Cerebellar cortex (tissue), 1 donor: ENCODE measurements at regions not wholly inside any gene's neighbourhood (a gene's known extent, or its start where the extent isn't known, plus 50 kb on each side); places are given as distances from the start of the nearest gene placed in this dataset.
A peak's percentile ranks its signal among the peaks of the same experiment; 100 is the strongest.

Source experiments
- DNase-seq: peaks from one replicate; pipeline ENCODE4 v3.0.0-alpha.2; 2015; ENCODE audit warnings: low spot score

DNA sequence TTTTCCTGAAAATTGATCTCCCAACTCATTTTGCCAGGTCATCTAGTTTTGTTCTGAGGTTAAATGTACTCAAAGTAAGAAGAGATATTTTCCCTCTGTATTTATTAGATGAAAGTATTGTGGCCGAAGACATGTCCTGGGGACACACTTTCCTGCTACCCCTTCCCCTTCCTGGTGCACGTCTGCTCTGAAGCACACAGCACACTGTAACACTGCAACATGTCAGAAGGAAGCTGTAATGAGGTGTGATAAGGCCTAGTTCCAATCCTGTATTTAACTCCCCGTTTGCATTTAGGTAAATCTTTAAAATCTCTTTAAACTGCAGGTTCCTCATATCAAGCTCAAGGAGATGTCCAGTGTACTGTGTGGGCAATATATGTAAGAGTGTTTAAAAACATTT lies 99.4 kb downstream of the HDGFL1 start:
- no peak for DNase-seq

DNA sequence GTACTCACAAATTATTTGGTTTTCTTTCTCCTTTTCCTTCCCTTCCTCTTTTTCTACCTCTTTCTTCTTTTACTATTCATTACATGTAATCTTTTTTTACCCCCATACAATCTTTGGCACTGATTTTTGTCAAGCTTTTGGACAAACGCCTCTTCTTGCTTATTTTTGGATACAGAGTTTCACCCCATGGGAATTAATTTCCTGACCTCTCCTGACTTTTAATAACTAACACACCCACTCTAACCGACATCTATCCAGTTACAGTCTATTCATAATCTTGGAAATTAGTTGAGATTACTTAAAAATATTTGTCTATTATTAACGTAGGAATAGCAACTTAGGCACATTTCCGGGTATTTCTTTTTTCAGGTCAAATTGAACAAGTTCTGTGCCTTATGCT lies 101.2 kb downstream of the HDGFL1 start:
- DNase-seq = no peak

DNA sequence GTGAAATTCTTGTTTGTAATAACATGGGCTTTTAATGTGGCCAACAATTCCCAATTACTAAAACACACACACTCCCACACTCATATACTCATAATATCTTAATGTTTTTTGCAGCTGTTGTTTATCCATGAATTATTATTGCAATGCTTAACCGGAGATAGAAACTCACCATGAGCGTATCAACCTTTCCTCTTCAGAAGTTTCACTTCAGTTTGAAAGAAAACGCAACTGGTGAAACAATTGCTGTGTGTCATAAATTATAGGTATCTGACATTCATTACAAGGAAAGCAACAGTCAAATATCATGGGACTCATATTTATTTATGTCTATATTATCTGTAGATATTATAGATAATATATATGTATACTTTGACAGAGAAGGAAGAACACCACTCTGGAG lies 104.1 kb downstream of the HDGFL1 start:
- DNase-seq = no peak

DNA sequence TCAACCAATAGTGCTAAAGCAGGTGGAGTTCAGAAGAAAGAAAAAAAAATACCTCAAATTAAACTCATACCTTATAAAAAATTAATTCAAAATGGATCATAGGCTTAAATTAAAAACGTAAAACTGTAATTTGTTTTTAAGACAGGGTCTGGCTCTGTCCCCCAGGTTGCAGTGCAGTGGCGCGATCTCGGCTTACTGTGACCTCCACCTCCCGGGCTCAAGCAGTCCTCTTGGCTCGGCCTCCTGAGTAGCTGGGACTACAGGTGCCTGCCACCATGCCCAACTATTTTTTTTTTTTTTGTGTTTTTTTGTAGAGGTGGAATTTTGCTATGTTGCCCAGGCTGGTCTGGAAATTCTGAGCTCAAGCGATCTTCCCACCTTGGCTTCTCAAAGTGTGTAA lies 111.6 kb downstream of the HDGFL1 start:
- DNase-seq = no peak

DNA sequence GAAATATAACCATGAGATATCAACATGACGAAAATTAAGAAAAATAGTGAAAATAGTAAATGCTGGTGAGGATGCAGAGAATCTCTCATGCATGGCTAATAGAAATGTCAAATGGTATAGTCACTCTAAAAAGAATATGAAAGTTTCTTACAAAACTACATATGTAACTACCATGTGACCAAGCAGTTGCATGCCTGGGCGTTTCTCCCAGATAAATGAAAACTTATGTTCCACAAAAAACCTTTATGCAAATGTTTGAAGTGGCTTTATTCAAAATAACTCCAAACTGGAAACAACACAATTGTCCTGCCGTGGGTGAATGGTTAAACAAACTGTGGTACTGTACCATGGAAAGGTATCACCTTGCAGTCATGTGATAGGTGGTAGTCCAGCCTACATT lies 112.4 kb downstream of the HDGFL1 start:
- no peak for DNase-seq

DNA sequence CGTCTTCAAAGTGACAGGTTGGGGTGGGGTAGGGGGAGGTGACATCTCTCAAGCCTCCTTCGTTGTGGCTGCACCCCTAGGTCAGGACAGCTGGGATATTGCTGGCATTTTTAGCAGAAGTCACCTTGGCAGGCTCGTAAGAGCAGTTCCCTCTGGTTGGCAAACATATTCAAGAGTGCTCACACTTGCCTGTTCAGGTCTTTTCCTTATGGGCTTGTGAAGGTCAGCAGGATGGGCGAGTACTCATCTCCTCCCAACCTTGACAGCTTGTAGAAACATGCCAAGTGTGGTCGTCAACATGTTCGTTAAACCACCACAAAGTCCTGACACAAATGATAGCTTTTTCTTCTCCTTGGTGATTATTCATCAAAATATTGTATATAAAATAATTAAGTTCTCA lies 113.6 kb downstream of the HDGFL1 start:
- no peak for DNase-seq

DNA sequence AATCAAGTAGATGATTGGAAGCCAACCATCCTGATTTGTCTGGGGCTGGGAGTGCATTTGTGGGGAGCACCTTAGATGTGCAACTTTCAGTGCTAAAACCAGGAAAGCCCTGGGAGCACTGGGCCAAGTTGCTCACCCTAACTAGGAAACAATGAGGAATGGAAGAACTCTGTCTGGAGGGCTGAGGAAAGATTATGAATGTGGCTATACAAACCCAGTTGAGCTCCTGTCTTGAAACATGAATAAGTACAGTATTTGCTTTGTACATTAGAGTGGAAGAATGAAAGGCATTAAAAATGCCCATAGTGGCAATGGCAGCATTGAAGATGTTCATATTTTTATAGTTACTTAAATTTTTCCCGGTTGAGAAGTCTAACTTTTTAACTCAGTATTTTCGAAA lies 121.1 kb downstream of the HDGFL1 start:
- DNase-seq = no peak

DNA sequence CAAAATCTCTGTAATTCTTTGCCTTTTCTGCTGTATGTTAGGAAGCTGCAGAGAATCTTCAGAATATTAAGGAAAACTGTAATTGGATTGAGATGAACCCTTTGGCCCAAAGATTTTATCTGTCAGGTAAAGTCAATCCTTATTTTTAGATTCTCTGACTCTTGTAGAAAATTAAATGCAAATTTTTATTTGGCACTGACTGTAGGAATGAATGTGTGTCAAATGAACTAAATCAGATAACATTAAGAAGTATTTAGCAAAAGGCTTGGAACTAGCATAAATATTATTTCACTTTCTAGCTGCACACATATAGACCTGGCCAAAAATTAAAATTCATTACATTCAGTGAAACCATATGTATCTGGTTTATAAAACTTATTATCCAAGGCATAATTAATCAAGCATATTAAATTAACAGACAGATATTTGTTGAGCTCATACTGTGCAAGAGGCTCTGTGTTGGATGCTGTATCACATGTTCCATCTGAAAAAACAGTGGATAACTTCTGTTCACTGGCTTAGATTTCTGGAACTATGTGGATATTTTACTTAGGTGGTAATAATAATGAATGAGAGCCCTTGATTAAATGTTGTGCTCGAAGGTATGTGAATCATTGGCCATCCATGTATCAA lies 124.8 kb downstream of the HDGFL1 start:
- DNase-seq = no peak

DNA sequence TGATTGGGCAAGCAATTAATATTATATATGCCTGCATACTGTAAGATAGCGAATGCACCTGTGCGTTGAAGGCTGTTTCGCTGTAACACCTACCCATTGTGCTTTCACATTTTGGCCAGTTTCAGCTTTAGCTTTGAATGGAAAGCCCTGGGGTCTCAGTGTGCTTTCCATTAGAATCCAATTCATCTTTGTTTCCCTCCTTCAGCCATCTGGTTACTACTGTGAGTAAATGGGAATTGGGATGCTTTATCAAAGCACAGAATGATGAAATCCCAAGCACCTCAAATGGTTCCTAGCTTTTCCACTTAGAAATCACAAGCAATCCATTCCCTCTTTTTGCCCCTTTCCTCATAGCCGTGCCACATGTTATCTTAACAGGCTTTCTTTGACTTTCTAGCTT lies 127.1 kb downstream of the HDGFL1 start:
- no peak for DNase-seq

DNA sequence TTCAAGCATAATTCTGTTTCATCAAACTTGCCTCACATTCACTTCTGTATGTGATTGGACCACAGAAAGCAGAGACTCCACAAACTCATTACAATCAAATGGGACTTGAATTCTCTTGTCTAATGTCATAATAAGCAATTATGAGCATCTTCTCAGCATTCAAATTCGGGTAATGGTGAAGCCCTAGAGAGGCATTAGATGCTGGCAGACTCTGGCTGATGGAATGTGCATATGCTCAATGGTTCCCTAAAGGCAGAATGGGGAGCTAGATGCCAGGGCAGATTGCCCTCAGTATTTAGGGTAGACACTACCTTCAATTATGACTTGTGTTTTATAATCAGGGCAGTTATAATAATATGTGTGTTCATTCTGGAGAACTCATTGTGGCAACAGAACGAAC lies 127.9 kb downstream of the HDGFL1 start:
- no peak for DNase-seq

DNA sequence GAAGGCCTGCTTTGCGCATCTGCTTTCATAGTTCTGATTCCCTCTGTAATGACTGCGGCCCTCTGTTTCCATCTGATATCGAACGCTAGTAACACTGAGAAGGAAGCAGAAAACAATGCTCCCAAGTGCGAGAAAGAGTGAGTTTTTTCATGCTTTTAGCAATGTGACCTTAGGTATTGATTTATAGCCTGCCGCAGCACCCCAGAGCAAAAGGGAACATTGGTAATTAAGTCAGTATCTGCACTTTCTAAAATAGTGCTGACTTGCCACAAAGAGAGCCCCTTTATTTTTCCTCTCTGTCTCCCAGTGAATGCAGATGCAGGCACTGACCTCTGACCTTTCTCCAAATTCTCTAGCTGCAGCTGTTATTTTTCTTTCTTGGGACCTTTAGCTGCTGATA lies 129.8 kb downstream of the HDGFL1 start:
- no peak for DNase-seq

DNA sequence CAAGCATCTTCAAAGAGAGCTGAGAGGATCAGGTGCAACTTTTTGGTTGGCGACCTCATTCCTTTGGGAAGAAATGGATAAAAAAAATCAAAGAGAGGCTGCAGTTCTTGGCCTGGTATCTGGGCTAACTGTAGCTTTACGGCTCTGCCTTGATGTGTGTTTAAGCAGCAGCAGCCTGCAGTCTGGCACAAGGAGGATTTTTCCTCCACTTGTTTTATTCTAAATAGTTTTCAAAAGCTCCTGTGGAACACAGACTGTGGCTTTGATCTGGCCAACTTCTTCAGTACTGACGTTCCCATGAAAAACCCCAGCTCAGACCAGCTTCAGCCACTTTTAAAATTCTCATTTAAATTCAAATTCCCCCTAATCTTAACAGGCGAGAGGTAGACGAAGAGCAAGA lies 137.3 kb downstream of the HDGFL1 start:
- DNase-seq = no peak

DNA sequence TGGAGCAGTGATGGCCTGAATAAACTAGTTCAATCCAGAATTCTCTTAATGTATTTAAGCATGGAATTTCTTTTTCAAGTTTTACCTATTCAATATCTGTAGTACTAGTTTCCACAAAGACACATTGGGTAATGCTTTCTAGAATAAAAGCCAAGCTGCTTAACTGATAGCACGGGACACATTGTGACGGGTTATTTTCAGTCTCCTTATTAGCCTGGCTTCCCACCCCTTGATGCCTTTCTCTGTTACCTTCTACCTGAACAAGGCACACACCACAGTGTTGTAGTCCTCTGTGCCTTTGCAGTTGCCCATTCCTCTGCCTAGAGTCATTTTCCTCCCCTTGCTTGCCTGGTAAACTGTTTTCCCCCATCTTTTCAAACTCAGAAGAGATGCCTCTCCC lies 139.1 kb downstream of the HDGFL1 start:
- no peak for DNase-seq

DNA sequence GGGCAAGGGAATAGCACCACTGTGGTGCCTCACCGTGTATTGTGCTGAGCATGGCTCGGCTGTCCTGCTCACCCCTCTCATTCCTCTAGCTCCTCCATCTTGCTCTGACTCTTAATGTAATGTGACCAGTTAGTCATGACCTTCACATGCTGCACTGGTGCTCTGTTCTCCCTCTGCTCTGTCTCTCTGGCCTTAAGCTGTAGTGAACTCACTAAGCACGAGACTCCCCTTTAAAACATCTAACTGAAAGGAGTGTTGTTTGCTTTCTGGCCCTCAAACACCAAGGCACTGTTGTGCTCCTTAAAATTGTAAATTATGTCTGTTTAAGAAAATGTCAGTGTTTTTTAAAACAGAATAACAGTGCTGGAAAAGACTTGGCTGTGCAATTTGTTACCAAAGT lies 140.4 kb downstream of the HDGFL1 start:
- DNase-seq = no peak

DNA sequence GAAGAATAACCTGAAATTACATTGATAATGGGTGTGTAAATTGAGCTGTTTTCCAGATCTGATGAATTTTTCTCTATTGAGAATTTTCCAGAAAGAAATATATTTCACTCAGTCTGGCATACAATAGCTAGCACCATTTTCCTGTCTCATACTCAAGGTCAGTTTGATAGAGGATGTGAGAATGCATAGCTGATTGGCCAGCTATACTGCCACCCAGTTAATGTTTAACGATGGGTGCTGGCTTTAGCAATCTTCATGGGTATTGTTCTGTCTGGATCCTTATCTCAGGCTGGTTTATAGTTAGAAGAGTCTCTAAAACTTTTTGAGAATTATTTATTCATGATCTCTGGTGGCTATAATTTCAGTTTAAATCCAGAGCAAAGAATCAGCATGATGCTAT lies 147.4 kb downstream of the HDGFL1 start:
- no peak for DNase-seq

DNA sequence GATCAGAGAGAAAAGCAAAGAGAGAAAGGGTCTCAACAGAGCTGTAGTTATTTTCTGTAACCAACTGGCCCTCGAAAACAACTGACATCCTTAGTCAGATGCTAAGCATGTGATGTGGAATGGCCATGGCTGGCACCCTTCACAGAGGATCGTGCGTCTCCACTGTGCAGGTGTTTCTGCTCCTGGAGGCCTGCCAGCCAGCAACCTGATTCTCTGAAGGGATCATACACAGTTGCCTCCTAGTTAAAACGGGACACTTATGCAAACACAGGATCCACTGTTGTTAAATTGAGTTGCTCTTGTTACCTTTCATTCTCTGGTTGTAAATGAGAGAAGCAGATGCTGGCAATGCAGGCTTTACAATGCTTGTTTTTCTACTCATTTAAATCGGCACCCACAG lies 148.5 kb downstream of the HDGFL1 start:
- DNase-seq = no peak

DNA sequence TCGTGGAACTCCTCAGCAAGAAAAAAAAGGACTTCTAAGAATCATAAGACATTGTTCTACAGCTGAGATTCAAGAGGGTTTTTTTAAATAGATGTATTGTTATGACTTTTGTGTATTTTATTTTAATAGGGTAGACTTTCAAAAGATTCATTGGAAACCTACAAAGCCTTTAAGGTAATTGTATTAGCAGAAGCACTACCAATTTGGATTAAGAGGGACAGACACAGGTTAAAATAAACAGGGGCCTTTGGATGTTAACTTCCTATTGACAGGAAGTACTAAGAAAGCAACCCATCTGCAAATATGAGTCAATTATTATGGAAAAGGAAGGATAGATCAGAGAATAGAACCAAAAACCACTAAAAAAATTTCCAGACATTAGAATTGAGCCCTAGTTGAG lies 153.5 kb downstream of the HDGFL1 start:
- DNase-seq = no peak

DNA sequence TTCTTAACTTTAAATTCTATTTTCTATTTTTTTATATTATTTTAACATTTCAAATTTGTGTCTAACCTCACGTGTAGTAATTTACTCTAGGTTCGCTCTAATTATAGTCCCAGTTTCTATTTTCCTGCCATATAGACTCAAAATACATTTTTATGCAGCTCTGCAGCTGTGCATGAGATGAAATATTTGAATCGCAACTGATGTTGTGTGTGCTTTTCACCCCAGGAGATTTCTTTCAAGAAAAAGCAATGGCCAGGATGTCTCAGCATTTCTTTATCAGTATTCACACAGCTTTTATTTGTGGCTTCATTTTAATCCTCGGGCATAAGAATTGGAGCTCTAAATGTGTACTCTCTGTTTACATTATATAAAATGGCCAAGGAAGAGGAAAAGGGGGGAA lies 157.6 kb downstream of the HDGFL1 start:
- DNase-seq = no peak

DNA sequence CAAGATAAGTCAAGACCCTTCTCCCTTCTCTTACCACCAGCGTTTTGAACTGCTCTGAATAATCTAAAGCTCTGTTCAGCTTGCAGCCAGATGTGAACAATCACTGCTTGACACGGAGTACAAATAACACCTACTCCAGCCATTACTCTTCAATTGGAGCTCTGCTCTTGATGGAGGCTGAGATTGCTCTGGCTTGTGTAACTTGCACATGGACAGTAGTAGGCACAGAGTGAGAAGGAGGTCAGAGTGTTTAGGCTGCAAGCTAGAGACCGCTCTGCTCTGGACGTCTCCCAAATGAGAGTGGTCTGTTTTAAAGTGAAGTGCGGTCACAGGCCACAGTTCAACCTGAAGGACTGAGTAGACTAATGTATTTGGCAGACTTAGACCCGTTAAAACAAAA lies 158.3 kb downstream of the HDGFL1 start:
- no peak for DNase-seq

DNA sequence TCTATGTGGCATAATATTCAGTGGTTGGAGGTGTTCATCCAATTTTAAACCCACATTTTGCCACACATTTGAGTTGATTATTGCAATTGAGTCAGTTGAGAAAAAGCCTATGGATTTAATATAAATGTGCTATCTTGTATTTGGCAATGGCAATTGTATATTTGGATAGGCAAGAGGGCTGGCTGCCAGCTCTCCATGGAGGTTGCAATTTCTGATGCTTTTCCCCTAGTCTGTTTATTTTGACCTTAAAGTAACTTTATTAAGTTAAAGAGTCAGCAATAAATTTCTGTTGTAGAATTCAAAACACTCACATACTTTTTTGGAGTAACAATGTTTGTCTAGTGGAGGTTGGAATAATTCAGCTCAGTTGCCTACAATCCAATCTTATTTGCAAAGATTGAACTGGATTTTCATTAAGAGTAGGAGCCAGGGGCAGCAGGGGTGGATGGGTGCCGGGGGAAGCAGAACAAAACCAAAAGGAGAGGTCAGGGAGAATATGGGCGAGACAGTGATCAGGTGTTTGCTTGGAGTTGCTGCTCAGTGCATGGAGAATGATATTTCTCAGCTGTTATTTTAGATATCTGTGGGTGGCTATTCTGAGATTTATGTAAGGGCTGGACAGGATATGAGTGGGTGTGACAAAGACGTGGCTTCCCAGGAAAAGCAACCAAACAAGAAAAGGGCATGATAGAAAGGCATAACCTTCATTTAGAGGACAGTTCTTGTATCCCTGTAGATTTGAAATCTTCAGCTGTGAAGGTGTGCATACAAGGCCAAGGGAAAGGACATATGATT lies 163.0 kb downstream of the HDGFL1 start:
- DNase-seq = no peak

DNA sequence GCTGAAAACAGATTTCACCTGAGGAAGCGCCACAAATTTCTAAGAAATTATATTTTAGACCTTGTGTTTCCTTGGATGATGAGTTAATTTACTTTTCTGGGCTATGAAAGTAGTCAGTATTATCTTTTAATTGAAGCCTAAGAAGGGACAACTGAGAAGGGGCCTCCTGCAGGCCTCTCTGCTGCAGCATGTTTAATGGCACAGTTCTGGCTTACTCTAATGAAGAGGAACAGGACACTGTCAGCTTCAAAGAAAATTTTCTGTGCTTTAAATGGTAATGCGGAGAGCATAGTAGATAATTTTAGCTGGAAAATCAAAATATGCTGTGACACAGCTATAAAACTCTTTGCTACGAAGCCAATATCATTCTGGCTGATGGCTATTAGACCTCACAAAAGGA lies 167.4 kb downstream of the HDGFL1 start:
- DNase-seq = no peak

DNA sequence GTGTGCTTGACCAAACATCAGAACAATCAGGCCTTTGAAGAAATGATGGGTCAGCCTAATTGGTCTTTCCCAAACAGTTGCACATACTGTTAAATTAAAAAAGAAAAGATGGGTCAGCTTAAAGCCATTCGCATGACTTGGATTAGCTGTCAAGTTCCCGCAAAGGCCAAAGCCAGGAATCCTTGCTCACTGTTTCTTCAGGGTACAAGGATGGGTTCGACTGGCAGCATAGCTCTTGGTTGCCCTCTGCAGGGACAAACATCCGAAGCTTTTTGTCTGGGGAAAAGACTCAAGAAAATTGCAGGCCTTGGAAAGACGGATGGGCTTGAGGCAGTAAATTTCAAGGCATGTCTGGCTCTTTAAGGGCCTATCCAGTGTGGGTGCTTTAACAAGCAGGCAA lies 168.0 kb downstream of the HDGFL1 start:
- DNase-seq = peak; percentile 2

DNA sequence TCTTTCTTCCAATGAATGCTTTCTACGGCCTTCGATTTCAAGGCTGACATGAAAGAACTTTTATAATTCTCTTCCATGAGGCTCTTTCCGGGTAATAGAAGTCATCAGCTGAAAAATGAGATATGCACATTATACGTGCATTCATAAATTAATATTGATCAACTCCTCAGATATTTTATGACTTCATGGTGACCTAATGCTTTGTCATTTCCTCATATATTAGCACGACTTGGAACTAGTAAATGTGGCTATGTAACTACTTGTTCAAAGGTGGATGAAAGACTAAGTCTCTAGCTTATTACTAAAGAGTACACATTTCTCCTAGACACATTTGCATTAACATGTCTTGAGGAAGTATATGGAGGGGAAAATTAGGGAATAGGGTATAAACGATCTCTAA lies 168.8 kb downstream of the HDGFL1 start:
- DNase-seq = no peak

DNA sequence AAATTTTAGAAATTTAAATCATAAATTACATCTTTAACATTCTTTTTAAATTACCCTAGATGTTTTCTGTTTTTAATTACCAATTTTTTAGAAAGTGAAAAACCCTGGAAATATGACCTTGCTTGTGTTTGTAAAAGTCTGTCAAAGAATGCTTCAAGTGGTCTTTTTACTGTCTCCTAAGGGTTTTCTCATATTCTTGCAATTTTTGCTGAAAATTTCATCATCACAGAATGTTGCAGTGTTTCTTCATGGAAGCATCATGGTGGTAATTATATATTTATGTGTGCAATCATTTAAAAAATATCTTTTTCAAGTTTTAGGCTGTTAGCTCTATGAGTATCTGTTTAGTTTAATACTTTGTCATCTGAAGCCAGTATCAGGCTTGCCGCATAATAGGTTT lies 178.2 kb downstream of the HDGFL1 start:
- no peak for DNase-seq
